HS-5 (cell line): ENCODE measurements at regions not wholly inside any gene's neighbourhood (a gene's known extent, or its start where the extent isn't known, plus 50 kb on each side); places are given as distances from the start of the nearest gene placed in this dataset.
"Not testable (repeated sequence)": the region's sequence is repeated elsewhere in the genome, so short reads cannot be mapped to it uniquely, and the experiment has no call there.

ENCODE experiments used
- DNase-seq: peaks from one replicate; pipeline ENCODE4 v3.0.0-alpha.2; 2012; ENCODE audit warnings: low read depth

GRCh38 chr1:168490306-168490705, 53.5 kb downstream of the XCL2 start:
- DNase-seq: no peak

- DNase-seq: no peak
These were observed 55.7 kb downstream of the XCL2 start for GRCh38 chr1:168488138-168488537.

GRCh38 chr1:168486820-168487219, 57.0 kb downstream of the XCL2 start:
- not testable (repeated sequence) for DNase-seq

- DNase-seq: no peak
These were observed 58.7 kb downstream of the XCL2 start for GRCh38 chr1:168485048-168485447.

GRCh38 chr1:168484083-168484482, 59.7 kb downstream of the XCL2 start:
- no peak for DNase-seq

- DNase-seq: peak; percentile 94
These were observed 60.3 kb downstream of the XCL2 start for GRCh38 chr1:168483539-168483938.

GRCh38 chr1:168482106-168482505, 61.7 kb downstream of the XCL2 start:
- no peak for DNase-seq

GRCh38 chr1:168481586-168481985, 62.2 kb downstream of the XCL2 start:
- DNase-seq: no peak

- DNase-seq: no peak
These were observed 62.8 kb downstream of the XCL2 start for GRCh38 chr1:168480997-168481396.

- no peak for DNase-seq
These were observed 66.0 kb downstream of the XCL2 start for GRCh38 chr1:168477792-168478191.

GRCh38 chr1:168476588-168477385, 67.0 kb downstream of the XCL2 start:
- DNase-seq: no peak

GRCh38 chr1:168474322-168474721, 69.5 kb downstream of the XCL2 start:
- no peak for DNase-seq

GRCh38 chr1:168473126-168473525, 70.7 kb downstream of the XCL2 start:
- DNase-seq: no peak

GRCh38 chr1:168472223-168472622, 71.6 kb downstream of the XCL2 start:
- DNase-seq: no peak

GRCh38 chr1:168470901-168471431, 72.8 kb downstream of the XCL2 start:
- peak; percentile 87 for DNase-seq

GRCh38 chr1:168469690-168470089, 74.1 kb downstream of the XCL2 start:
- peak; percentile 41 for DNase-seq

GRCh38 chr1:168468822-168469221, 75.0 kb downstream of the XCL2 start:
- DNase-seq: no peak

GRCh38 chr1:168468042-168468809, 75.6 kb downstream of the XCL2 start:
- peak; percentile 29 for DNase-seq

- DNase-seq: no peak
These were observed 76.3 kb downstream of the XCL2 start for GRCh38 chr1:168467452-168467851.

- no peak for DNase-seq
These were observed 77.1 kb downstream of the XCL2 start for GRCh38 chr1:168466714-168467131.

- DNase-seq: no peak
These were observed 77.6 kb downstream of the XCL2 start for GRCh38 chr1:168466092-168466713.

- DNase-seq: not testable (repeated sequence)
These were observed 82.7 kb downstream of the XCL2 start for GRCh38 chr1:168461108-168461507.

GRCh38 chr1:168457296-168457695, 86.5 kb downstream of the XCL2 start:
- DNase-seq: not testable (repeated sequence)
